ENCODE measurements at regions not wholly inside any gene's neighbourhood (a gene's known extent, or its start where the extent isn't known, plus 50 kb on each side); places are given as distances from the start of the nearest gene placed in this dataset.
"Not testable (repeated sequence)": the region's sequence is repeated elsewhere in the genome, so short reads cannot be mapped to it uniquely, and the experiment has no call there.

DNA sequence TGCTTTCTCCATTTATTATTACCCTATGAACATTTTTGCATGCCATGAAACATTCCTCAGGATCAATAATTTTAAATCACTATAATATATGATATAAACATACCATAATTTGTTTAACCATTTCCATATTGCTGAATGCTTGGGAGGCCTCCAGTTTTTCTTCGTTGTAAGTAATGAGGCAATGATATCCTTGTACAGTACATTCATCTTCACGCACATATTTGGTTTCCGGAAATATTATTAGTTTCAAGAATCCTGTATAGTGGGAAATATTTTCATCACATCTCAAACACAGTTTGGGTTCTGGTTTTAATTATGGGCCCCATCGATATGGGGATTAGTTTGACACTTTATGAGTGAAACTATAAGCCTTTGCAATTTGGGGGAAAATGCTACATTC, 135.4 kb downstream of the HS3ST3B1 start:
- no peak overlapping the region for H3K4me3 ChIP-seq
- no peak overlapping the region for H3K27ac ChIP-seq
- TF ChIP-seq, protein P1, sequence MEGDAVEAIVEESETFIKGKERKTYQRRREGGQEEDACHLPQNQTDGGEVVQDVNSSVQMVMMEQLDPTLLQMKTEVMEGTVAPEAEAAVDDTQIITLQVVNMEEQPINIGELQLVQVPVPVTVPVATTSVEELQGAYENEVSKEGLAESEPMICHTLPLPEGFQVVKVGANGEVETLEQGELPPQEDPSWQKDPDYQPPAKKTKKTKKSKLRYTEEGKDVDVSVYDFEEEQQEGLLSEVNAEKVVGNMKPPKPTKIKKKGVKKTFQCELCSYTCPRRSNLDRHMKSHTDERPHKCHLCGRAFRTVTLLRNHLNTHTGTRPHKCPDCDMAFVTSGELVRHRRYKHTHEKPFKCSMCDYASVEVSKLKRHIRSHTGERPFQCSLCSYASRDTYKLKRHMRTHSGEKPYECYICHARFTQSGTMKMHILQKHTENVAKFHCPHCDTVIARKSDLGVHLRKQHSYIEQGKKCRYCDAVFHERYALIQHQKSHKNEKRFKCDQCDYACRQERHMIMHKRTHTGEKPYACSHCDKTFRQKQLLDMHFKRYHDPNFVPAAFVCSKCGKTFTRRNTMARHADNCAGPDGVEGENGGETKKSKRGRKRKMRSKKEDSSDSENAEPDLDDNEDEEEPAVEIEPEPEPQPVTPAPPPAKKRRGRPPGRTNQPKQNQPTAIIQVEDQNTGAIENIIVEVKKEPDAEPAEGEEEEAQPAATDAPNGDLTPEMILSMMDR (IDR thresholded peaks at IDR 0.05), result no peak

GRCh38 chr17:14434506-14434905, 133.6 kb downstream of the HS3ST3B1 start:
- H3K27ac ChIP-seq, result no peak overlapping the region
- no peak for DNase-seq (ENCODE audit: low spot score)
- TF ChIP-seq, protein P1 (IDR thresholded peaks at IDR 0.05), result no peak
- H3K4me3 ChIP-seq, result no peak overlapping the region

More for the DNA sequence above, 135.4 kb downstream of the HS3ST3B1 start:
- DNase-seq (ENCODE audit: low spot score), result no peak

DNA sequence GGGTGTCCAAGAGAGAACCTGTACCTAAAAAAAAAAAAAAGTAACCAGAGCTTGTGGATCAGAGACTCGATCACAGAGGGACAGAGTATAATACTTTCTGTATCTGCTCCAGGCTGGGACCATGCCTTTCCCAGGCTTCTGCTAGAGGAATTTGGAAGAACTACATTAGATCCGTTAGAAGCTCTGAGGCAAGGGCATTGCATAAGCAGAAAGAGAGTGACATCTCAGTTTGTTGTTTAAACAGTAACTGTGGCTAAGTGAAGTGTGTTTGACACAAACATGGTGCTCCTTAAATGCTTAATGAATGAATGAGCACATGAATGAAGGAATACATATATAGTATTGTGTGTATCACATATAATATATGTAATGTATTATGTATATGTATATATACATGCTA, 131.2 kb downstream of the HS3ST3B1 start:
- H3K27ac ChIP-seq, result no peak overlapping the region
- no peak overlapping the region for H3K4me3 ChIP-seq
- DNase-seq (ENCODE audit: low spot score), result no peak
- TF ChIP-seq, protein P1 (IDR thresholded peaks at IDR 0.05), result no peak

GRCh38 chr17:14429084-14429483, 128.2 kb downstream of the HS3ST3B1 start:
- Histone ChIP-seq H3K27ac (no peak overlapping the region), H3K4me3 (no peak overlapping the region)
- TF ChIP-seq, protein P1 (IDR thresholded peaks at IDR 0.05), result no peak
- DNase-seq (ENCODE audit: low spot score), result no peak

- TF ChIP-seq, protein P1 (IDR thresholded peaks at IDR 0.05), result no peak
- Histone ChIP-seq H3K27ac (no peak overlapping the region), H3K4me3 (no peak overlapping the region)
- no peak for DNase-seq (ENCODE audit: low spot score)
Measured at GRCh38 chr17:14428648-14429029, 127.8 kb downstream of the HS3ST3B1 start.

- H3K4me3 ChIP-seq, result no peak overlapping the region
- no peak overlapping the region for H3K27ac ChIP-seq
- DNase-seq (ENCODE audit: low spot score), result no peak
- TF ChIP-seq, protein P1 (IDR thresholded peaks at IDR 0.05), result no peak
Measured at GRCh38 chr17:14427900-14428647, 127.2 kb downstream of the HS3ST3B1 start.

- H3K27ac ChIP-seq; DNase-seq (ENCODE audit: low spot score); H3K4me3 ChIP-seq: not testable (repeated sequence)
Measured at GRCh38 chr17:14423156-14423555, 122.3 kb downstream of the HS3ST3B1 start.
